Ovary (tissue), 7 donors: ENCODE measurements at regions not wholly inside any gene's neighbourhood (a gene's known extent, or its start where the extent isn't known, plus 50 kb on each side); places are given as distances from the start of the nearest gene placed in this dataset.

Experiments
- DNase-seq, 5 donors: peaks; one replicate each; pipeline ENCODE4 v3.0.0-alpha.2; 2019 to 2020
- H3K27ac ChIP-seq, 2 donors: fragments of 200-600 bp; one replicate each; pipeline versions ENCODE4 v1.5.1 to v1.8.0; 2019 to 2022
- H3K27me3 ChIP-seq: fragments of 200-600 bp; one replicate; pipeline ENCODE4 v1.8.0; 2022
- H3K36me3 ChIP-seq: fragments of 200-600 bp; sonication (generic); one replicate; pipeline ENCODE4 v1.5.1; 2019
- H3K4me1 ChIP-seq: one replicate; pipeline ENCODE4 v1.8.1; 2013; ENCODE audit warnings: mild to moderate bottlenecking, moderate library complexity; ENCODE audit not compliant: insufficient read depth
- H3K4me3 ChIP-seq: fragments of 200-600 bp; sonication (generic); one replicate; pipeline ENCODE4 v1.5.1; 2017
- H3K9me3 ChIP-seq, 2 donors: fragments of 200-600 bp in 1 of 2; sonication (generic) in 1 of 2; one replicate each; pipeline versions ENCODE4 v1.5.1 to v1.8.1; 2013 to 2019; ENCODE audit warnings: mild to moderate bottlenecking in 1 of 2, moderate library complexity in 1 of 2
- EP300 ChIP-seq: sonication (generic); formaldehyde crosslinking; IDR thresholded peaks from one replicate; pipeline ENCODE4 v1.6.1; 2017; ENCODE audit warnings: antibody characterized with exemption
- POLR2A ChIP-seq: fragments of 450-650 bp; IDR thresholded peaks from one replicate; pipeline ENCODE4 v1.6.1; 2017; ENCODE audit warnings: antibody characterized with exemption, mild to moderate bottlenecking, moderate library complexity
- WGBS, 3 donors: extraction: QIAGEN DNeasy Blood & Tissue Kit in 1 of 3; methylation state at CpG; one replicate each; pipeline versions ENCODE4 v1.1.5 to v1.1.7; 2013 to 2017; 5-methylcytosine and 5-hydroxymethylcytosine counted together
- intact Hi-C, 4 donors: fragments of 100-400 bp; cut with DNase I; formaldehyde crosslinking; loops; one replicate each; pipeline versions ENCODE4 v1.11.0 to v1.15.1; 2022 to 2023
- TF ChIP-seq, protein P1 (sequence below), 3 donors: fragments of 450-650 bp in 2 of 3; fragments of 200-600 bp in 1 of 3; IDR thresholded peaks; one replicate each; pipeline versions ENCODE4 v1.5.1 to v1.8.0; 2016 to 2022; ENCODE audit warnings: antibody characterized with exemption in 3 of 3, mild to moderate bottlenecking in 1 of 3
- donor health status: DM: no; HTN: no; CAD: no; lungs with moderate emphysema.
- donor health status: DM: no; HTN: no; CAD: no.
- donor health status: Bipolar disorder and iron deficiency.
- donor health status: DM: no; HTN: no; CAD: no.
- donor health status: DM: yes; HTN: yes; CAD: no.

- Histone ChIP-seq H3K36me3 (no peaks in the 10 kb centered on the region), H3K4me1 (no peaks in the 10 kb centered on the region), H3K27ac (no peak overlapping the region), H3K27me3 (no peaks in the 10 kb centered on the region), H3K9me3 (no peaks in the 10 kb centered on the region), H3K4me3 (no peak overlapping the region)
- DNase-seq: no peak
- TF ChIP-seq EP300 (no peak), POLR2A (no peak)
- TF ChIP-seq, protein P1, sequence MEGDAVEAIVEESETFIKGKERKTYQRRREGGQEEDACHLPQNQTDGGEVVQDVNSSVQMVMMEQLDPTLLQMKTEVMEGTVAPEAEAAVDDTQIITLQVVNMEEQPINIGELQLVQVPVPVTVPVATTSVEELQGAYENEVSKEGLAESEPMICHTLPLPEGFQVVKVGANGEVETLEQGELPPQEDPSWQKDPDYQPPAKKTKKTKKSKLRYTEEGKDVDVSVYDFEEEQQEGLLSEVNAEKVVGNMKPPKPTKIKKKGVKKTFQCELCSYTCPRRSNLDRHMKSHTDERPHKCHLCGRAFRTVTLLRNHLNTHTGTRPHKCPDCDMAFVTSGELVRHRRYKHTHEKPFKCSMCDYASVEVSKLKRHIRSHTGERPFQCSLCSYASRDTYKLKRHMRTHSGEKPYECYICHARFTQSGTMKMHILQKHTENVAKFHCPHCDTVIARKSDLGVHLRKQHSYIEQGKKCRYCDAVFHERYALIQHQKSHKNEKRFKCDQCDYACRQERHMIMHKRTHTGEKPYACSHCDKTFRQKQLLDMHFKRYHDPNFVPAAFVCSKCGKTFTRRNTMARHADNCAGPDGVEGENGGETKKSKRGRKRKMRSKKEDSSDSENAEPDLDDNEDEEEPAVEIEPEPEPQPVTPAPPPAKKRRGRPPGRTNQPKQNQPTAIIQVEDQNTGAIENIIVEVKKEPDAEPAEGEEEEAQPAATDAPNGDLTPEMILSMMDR (IDR thresholded peaks at IDR 0.05): no peak
- intact Hi-C loops: no loop called here
- WGBS, 3 donors: 91 to 92% (median 91%) methylated on average over 3 of the region's 3 CpGs
Observed at GRCh38 chr2:4091869-4092268, 388.5 kb downstream of the DCDC2C start.

DNA sequence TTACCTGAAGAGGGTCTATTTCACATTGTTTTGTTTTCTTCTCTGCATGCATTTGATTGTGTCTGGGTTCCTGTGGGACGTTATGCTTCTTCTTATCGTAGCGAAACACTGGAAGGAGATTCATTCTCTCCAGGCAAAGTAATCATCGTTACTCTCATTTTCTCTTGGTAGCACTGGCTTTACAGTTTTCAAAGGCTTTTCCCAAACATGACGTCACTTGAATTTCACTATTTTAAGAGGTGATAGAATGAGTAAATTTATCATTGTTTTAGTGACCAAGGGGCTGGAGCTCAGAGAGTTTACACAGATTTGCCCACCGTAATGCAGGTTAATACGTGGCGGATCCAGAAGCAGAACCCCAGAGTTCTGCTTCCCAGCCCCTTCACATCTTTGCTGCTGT lies 391.4 kb downstream of the DCDC2C start:
- intact Hi-C loops: no loop called here
- DNase-seq: no peak
- TF ChIP-seq, protein P1 (IDR thresholded peaks at IDR 0.05): no peak
- TF ChIP-seq EP300 (no peak), POLR2A (no peak)
- Histone ChIP-seq H3K4me3 (no peak overlapping the region), H3K27me3 (no peaks in the 10 kb centered on the region), H3K4me1 (no peaks in the 10 kb centered on the region), H3K27ac (no peak overlapping the region), H3K9me3 (no peaks in the 10 kb centered on the region), H3K36me3 (no peaks in the 10 kb centered on the region)
- 86 to 93% (median 92%) methylated on average over 8 of the region's 8 CpGs for WGBS, 3 donors

DNA sequence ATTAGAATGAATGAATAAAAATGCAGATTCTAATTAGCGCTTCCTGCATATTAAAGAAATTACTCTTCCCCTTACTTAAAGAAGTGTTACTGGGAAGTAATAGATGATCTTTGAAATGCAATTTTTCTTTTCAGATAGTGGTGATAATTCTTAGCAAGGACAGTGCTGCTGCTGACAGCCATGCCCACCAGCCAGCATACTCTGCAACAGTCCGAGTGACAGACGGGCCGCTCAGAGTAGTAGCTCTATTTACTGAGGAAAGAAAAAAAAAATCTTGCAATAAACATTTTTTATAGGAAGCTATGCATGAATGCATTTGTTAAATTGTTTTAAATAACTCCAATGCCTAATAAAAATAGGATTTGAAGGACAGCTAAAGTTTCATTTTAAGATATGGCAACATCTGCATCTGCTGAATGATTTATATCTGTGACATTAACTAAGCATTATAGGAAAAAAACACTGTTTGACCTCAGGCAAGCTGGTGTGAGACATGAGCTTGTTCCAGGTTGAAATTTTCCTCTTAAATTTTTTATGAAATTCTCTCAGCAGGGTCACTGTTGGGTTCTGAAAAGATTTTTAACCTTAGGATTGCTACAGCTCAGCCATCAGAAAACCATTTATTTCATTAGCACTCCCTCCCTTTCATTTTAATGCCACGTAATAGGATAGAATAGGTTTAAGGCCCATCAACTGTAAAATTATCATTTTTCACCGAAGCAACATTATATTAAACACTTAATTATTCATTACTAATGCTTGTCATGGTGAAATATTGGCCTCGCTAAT lies 393.8 kb downstream of the DCDC2C start:
- 78 to 84% (median 82%) methylated on average over 7 of the region's 7 CpGs for WGBS, 3 donors
- intact Hi-C loops: no loop called here
- Histone ChIP-seq H3K9me3 (no peaks in the 10 kb centered on the region), H3K27ac (no peak overlapping the region), H3K4me3 (no peak overlapping the region), H3K36me3 (no peaks in the 10 kb centered on the region), H3K27me3 (no peaks in the 10 kb centered on the region), H3K4me1 (no peaks in the 10 kb centered on the region)
- no peak for DNase-seq
- TF ChIP-seq EP300: no peak
- no peak for TF ChIP-seq POLR2A
- TF ChIP-seq, protein P1 (IDR thresholded peaks at IDR 0.05): no peak

GRCh38 chr2:4098137-4098536 lies 394.8 kb downstream of the DCDC2C start:
- no peak for DNase-seq
- intact Hi-C loops: no loop called here
- Histone ChIP-seq H3K27ac (no peak overlapping the region), H3K9me3 (no peaks in the 10 kb centered on the region), H3K4me3 (no peak overlapping the region), H3K36me3 (no peaks in the 10 kb centered on the region), H3K27me3 (no peaks in the 10 kb centered on the region), H3K4me1 (no peaks in the 10 kb centered on the region)
- WGBS, 3 donors: 71 to 79% (median 77%) methylated on average over 5 of the region's 5 CpGs
- TF ChIP-seq, protein P1 (IDR thresholded peaks at IDR 0.05): no peak
- TF ChIP-seq EP300: no peak
- TF ChIP-seq POLR2A: no peak
